ENCODE measurements at regions not wholly inside any gene's neighbourhood (a gene's known extent, or its start where the extent isn't known, plus 50 kb on each side); places are given as distances from the start of the nearest gene placed in this dataset.
"Not testable (repeated sequence)": the region's sequence is repeated elsewhere in the genome, so short reads cannot be mapped to it uniquely, and the experiment has no call there.

DNA sequence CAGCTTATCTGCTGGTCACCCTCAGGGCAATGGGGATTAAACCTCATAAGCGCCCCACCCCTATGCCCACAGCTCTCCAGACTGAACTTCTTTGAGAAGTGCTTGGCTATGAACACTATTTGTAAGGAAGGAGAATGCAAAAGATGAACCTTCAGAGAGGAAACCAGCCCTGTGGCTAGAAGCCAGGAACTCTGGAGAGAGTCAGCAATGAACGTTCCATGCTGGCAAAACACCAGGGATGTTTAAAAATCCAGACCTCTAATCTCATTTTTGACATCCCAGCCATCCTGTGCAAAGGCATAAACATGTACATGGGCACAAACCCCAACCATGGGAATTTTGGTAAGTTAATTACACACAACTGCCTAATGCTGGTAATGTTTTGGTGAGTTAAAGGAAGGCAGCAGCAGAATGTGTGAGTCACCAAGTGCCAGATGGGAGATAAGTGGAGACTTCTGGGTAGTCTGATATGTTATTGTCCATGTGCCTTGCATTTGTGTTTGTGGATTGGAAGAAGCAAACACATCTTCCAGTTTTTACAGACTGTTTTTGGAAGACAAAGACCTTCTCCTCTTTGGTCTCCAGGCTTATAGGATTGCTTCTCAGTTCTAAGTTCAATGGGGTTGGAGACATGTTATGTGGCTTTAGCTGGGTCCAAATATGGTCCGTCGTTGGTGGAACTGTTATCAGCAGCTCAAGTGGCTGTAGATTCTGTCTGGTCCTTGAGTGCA, 174.1 kb upstream of the ETV3 start:
- Mint-ChIP-seq H3K4me1 (ENCODE audit: unreplicated experiment) (no peaks in the 10 kb centered on the region), H3K4me3 (ENCODE audit: unreplicated experiment) (no peak overlapping the region), H3K27ac (ENCODE audit: unreplicated experiment) (no peak overlapping the region), H3K36me3 (ENCODE audit: unreplicated experiment) (no peaks in the 10 kb centered on the region), H3K9me3 (ENCODE audit: unreplicated experiment) (peaks cover 5% of the 10 kb centered on the region), H3K27me3 (ENCODE audit: unreplicated experiment) (peaks cover 13% of the 10 kb centered on the region)
- DNase-seq (ENCODE audit: extremely low spot score, unreplicated experiment) = no peak
- TF ChIP-seq, protein P1, sequence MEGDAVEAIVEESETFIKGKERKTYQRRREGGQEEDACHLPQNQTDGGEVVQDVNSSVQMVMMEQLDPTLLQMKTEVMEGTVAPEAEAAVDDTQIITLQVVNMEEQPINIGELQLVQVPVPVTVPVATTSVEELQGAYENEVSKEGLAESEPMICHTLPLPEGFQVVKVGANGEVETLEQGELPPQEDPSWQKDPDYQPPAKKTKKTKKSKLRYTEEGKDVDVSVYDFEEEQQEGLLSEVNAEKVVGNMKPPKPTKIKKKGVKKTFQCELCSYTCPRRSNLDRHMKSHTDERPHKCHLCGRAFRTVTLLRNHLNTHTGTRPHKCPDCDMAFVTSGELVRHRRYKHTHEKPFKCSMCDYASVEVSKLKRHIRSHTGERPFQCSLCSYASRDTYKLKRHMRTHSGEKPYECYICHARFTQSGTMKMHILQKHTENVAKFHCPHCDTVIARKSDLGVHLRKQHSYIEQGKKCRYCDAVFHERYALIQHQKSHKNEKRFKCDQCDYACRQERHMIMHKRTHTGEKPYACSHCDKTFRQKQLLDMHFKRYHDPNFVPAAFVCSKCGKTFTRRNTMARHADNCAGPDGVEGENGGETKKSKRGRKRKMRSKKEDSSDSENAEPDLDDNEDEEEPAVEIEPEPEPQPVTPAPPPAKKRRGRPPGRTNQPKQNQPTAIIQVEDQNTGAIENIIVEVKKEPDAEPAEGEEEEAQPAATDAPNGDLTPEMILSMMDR (IDR thresholded peaks at IDR 0.05) = no peak

DNA sequence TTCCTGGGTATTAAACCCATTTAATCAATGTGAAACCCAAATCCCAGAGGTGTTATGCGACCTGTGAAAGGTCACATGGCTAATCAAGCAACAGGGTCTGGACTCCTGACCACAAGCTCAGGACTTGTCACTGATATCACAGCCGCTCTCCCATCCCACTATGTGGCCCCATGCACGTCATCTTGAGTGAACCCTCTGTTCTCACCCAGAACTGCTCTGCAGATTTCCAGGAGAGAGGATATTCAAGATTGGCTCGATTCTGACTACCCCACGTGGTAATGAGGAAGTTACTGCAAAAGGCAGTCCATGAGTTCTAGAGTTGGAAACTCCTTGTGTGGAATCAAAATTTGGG, 173.5 kb upstream of the ETV3 start:
- H3K9me3 Mint-ChIP-seq (ENCODE audit: unreplicated experiment) = peaks cover 4% of the 10 kb centered on the region
- H3K36me3 Mint-ChIP-seq (ENCODE audit: unreplicated experiment) = no peaks in the 10 kb centered on the region
- DNase-seq (ENCODE audit: extremely low spot score, unreplicated experiment) = no peak
- TF ChIP-seq, protein P1 (IDR thresholded peaks at IDR 0.05) = no peak
- peaks cover 13% of the 10 kb centered on the region for H3K27me3 Mint-ChIP-seq (ENCODE audit: unreplicated experiment)
- H3K4me3 Mint-ChIP-seq (ENCODE audit: unreplicated experiment) = no peak overlapping the region
- no peaks in the 10 kb centered on the region for H3K4me1 Mint-ChIP-seq (ENCODE audit: unreplicated experiment)
- no peak overlapping the region for H3K27ac Mint-ChIP-seq (ENCODE audit: unreplicated experiment)

DNA sequence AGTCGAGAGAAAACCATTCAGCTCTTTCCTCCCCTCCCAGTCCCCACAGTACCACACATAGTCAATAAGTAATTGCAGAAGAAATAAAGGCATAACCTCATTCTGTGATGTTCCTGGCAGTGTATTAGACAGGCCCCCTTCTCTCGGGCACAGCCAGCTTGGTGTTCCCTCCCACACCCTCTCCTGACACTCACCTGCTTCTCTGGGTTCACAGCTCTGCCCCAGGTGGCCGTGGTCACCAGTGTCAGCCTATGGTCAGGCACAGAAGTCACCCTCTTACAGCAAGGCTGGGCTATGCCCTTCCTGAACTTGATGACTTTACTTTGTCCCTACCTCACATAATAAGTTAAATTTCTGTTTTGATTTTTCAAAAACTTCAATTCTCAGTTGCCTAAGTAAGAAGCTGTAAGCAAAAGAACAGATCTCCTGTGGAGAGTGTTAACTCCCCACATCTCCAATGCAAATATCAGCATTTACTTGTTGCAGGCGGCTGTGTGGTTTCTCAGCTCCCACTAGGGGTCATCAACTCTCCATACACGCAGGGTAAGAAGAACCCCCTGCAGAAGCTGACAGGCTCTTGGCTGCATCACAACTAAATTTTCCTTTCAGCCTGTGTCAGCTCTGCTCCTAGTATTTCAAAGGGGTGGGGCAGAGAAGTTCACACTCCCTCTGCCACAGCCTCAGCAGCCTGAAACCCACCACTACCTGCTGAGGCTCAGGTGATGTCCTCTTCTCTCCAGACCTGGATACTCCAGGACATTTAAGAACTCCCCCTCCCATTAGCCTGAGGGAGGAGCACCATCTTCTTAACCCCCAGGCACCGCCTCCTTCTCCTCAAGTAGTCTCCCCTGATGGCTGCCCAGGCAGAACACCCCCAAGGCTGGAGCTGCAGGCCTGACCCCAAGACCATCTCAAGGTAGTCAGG, 172.9 kb upstream of the ETV3 start:
- DNase-seq (ENCODE audit: extremely low spot score, unreplicated experiment); H3K27ac Mint-ChIP-seq (ENCODE audit: unreplicated experiment); H3K9me3 Mint-ChIP-seq (ENCODE audit: unreplicated experiment); H3K36me3 Mint-ChIP-seq (ENCODE audit: unreplicated experiment); H3K4me1 Mint-ChIP-seq (ENCODE audit: unreplicated experiment); H3K4me3 Mint-ChIP-seq (ENCODE audit: unreplicated experiment): not testable (repeated sequence)
- TF ChIP-seq, protein P1 (IDR thresholded peaks at IDR 0.05) = peak; percentile 26
- H3K27me3 Mint-ChIP-seq (ENCODE audit: unreplicated experiment) = peaks cover 13% of the 10 kb centered on the region

DNA sequence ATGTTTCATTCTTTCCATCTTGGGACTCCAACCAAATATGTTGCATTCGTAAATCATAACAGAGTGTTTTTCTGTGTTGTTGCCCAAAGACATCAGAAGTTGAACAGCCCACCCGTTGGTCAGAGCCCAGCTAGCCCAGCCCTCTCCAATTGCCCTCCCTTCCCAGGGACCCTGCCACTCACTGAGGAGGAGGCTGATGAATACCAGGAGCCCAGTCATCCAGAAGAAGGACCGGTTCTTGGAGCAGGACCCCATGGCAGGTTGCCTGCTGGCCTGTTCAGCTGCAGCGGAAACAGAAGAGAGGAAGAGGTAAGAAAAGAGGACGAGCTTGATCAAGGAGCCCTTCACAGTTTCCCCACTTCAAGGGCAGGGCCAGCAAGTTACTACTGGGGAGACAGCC, 172.2 kb upstream of the ETV3 start:
- Mint-ChIP-seq H3K27me3 (ENCODE audit: unreplicated experiment) (peaks cover 17% of the 10 kb centered on the region), H3K4me3 (ENCODE audit: unreplicated experiment) (no peak overlapping the region), H3K4me1 (ENCODE audit: unreplicated experiment) (no peaks in the 10 kb centered on the region), H3K27ac (ENCODE audit: unreplicated experiment) (no peak overlapping the region), H3K9me3 (ENCODE audit: unreplicated experiment) (no peaks in the 10 kb centered on the region), H3K36me3 (ENCODE audit: unreplicated experiment) (no peaks in the 10 kb centered on the region)
- TF ChIP-seq, protein P1 (IDR thresholded peaks at IDR 0.05) = no peak
- no peak for DNase-seq (ENCODE audit: extremely low spot score, unreplicated experiment)

DNA sequence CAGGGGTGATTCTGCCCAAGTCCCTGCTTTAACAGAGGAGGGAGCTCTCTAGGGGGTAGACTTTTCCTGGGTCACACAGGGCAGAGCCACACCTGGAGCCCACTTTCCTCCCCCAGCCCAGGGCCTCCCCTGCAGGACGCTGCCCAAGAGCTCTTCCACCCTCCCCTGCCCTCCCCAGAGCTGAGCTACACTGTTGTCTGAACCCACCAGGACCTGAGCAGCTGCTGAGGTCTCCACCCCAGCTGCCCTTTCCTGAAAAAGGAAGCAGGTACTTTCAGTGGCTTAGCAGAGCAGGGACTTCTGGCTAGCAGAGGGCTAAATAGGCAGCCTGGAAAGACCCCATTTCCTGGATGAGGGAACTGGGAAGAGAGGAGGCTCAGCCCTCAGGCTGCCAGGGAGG, 169.3 kb upstream of the ETV3 start:
- Mint-ChIP-seq H3K9me3 (ENCODE audit: unreplicated experiment) (no peaks in the 10 kb centered on the region), H3K4me1 (ENCODE audit: unreplicated experiment) (no peaks in the 10 kb centered on the region), H3K36me3 (ENCODE audit: unreplicated experiment) (no peaks in the 10 kb centered on the region), H3K27ac (ENCODE audit: unreplicated experiment) (no peak overlapping the region), H3K4me3 (ENCODE audit: unreplicated experiment) (no peak overlapping the region), H3K27me3 (ENCODE audit: unreplicated experiment) (peaks cover 24% of the 10 kb centered on the region)
- TF ChIP-seq, protein P1 (IDR thresholded peaks at IDR 0.05) = no peak
- DNase-seq (ENCODE audit: extremely low spot score, unreplicated experiment) = no peak

Measured in osteocyte (in vitro differentiated cells).